Epithelial cell of esophagus (primary cell): ENCODE measurements at regions not wholly inside any gene's neighbourhood (a gene's known extent, or its start where the extent isn't known, plus 50 kb on each side); places are given as distances from the start of the nearest gene placed in this dataset.

Experiments
- DNase-seq: peaks from one replicate; pipeline ENCODE4 v3.0.0; 2010; ENCODE audit warnings: low read depth
- H3K4me3 ChIP-seq: 2 replicates; pipeline ENCODE4 v1.5.1; 2011; ENCODE audit warnings: mild to moderate bottlenecking, low read length, control low read depth
- TF ChIP-seq, protein P1 (sequence below): IDR thresholded peaks from 2 replicates; pipeline ENCODE4 v1.5.1; 2011; ENCODE audit warnings: low read depth, mild to moderate bottlenecking, low read length, control low read depth, inconsistent platforms; ENCODE audit not compliant: insufficient read depth; ENCODE audit errors: missing control alignments

DNA sequence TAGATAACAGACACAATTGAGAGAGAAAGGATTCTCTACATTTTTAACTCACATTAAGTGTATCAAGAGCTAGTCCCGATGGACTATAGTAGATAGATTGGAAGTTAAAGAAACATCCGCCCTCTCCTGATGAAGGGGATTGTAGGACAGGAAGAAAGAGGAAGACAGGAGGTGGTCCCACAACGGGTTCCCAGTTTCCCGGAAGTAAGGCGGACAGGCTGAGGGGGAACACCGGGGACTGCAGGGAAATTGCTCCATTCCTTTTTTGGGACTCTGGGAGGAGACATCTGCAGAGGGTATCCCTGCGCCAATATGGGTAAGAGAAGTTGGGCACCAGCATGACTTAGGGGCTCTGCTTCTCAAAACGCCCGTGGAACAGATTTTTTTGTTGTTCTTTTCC, 177.5 kb upstream of the ATF7IP start:
- no peak overlapping the region for H3K4me3 ChIP-seq
- TF ChIP-seq, protein P1, sequence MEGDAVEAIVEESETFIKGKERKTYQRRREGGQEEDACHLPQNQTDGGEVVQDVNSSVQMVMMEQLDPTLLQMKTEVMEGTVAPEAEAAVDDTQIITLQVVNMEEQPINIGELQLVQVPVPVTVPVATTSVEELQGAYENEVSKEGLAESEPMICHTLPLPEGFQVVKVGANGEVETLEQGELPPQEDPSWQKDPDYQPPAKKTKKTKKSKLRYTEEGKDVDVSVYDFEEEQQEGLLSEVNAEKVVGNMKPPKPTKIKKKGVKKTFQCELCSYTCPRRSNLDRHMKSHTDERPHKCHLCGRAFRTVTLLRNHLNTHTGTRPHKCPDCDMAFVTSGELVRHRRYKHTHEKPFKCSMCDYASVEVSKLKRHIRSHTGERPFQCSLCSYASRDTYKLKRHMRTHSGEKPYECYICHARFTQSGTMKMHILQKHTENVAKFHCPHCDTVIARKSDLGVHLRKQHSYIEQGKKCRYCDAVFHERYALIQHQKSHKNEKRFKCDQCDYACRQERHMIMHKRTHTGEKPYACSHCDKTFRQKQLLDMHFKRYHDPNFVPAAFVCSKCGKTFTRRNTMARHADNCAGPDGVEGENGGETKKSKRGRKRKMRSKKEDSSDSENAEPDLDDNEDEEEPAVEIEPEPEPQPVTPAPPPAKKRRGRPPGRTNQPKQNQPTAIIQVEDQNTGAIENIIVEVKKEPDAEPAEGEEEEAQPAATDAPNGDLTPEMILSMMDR, result no peak
- DNase-seq, result no peak

DNA sequence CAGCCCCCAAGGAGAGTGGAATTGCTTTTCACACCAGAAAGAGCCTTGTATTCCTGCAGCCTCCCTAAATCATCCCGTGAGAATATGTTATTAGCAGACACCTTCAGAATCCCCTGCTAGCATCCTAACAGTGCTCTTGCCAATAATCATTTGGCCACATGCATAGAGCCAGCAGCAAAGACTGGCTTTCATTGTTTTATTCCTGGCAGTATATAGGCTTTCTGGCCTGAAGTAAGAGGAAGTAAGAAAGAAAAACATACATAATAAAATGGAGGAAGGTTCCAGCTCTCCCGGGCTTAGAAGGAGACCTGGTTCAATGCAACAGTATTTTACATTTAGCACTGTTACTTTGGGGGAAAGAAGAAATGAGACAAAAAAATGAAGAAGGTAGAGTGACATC, 176.7 kb upstream of the ATF7IP start:
- H3K4me3 ChIP-seq, result no peak overlapping the region
- TF ChIP-seq, protein P1, result no peak
- no peak for DNase-seq

DNA sequence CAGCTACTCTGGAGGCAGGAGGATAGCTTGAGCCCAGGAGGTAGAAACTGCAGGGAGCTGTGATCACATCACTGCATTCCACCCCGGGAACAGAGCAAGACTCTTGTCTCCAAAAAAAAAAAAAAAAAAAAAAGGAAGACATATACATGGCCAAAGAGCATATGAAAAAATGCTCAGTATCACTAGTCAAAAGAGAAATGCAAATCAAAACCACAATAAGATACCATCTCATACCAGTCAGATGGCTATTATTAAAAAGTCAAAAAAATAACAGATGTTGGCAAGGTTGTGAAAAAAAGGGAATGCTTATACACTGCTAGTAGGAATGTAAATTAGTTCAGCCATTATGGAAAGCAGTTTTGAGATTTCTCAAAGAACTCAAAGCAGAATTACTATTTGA, 174.8 kb upstream of the ATF7IP start:
- no peak overlapping the region for H3K4me3 ChIP-seq
- TF ChIP-seq, protein P1, result no peak
- no peak for DNase-seq

DNA sequence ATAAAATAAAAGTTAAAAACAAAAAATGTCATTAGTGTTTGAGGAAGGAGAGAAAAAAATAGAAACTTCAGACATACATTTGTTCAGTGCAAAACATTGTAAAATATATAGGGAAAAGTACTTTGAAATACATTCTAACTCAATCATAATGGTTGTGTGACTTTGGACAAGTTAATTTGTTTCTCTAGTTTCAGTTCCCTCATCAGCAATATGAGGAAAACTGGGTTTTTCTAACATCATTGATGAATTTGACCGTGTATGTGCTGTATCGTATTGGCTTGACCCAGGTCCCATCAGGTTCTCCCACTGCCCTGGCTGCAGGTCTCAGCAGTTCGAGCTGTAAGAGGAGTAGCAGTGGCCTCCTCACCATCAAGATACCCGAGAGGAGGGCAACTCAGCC, 173.9 kb upstream of the ATF7IP start:
- no peak overlapping the region for H3K4me3 ChIP-seq
- no peak for DNase-seq
- TF ChIP-seq, protein P1, result no peak

DNA sequence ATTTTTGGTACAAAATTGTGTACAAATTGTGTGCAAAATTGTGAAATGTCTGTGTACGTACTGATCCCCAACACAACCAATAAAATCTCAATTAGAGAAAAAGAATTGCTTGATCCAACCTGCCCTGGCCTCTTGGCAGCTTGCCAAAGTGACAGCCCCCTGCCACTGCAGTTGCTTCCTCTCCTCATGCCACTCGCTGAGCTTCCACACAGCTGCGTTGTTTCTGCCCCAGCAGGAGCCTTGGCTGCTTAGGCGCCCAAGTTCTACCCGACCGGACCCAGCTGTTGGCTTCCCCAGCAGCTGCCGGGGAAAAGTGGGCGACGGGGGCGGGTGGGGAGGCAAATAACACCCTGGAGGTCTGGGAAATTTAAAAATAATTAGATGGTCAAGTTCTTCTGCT, 171.8 kb upstream of the ATF7IP start:
- H3K4me3 ChIP-seq, result no peak overlapping the region
- no peak for DNase-seq
- TF ChIP-seq, protein P1, result no peak

DNA sequence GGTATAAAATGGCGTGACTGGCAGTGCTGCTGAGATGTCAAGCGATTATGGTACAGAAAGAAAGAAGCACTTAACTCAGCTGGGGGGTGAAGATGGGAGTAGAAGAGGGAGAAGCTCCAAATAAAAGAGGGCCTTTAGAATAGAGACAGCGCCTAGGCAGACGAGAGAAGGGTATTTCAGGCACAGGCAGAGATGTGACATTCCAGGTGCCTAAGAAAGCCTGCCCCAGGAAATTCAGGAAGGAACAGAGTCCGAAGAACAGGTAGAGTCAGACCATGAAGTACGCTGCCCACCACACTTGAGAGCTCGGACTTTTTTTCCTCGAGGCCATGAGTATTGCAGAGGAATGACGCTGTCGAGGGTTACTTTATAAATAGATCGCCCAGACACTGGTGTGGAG, 170.9 kb upstream of the ATF7IP start:
- DNase-seq, result no peak
- TF ChIP-seq, protein P1, result no peak
- H3K4me3 ChIP-seq, result no peak overlapping the region

DNA sequence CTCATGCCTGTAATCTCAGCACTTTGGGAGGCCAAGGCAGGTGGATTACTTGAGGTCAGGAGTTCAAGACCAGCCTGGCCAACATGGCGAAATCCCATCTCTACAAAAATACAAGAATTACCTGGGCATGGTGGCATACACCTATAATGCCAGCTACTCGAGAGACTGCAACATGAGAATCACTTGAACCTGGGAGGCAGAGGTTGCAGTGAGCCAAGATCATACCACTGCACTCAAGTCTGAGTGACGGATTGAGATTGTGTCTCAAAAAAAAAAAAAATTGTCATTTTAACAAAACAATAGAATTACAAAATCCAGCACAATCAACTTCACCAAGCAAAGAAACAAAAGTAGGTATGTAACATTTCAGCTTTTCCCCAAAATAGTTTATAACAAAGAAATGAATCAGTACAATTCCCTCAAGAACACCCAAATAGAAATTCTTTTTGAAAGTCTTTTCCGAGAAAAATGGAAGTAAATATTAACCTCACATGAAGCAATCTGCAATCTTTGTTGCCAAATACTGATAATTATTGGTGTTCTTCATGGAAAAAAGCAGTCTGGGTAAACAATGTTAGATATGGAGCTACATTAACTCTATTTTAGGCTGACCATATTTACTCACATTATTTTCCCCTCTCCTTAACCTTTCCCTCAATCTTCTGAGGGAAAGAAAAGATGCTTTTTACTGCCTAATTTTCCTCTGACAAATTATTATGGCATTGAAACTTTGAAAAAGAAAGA, 165.9 kb upstream of the ATF7IP start:
- no peak for DNase-seq
- TF ChIP-seq, protein P1, result no peak
- H3K4me3 ChIP-seq, result no peak overlapping the region
